ENCODE measurements at regions not wholly inside any gene's neighbourhood (a gene's known extent, or its start where the extent isn't known, plus 50 kb on each side); places are given as distances from the start of the nearest gene placed in this dataset.

- DNase-seq (ENCODE audit: low read depth) = no peak
Observed at GRCh38 chr7:96484845-96485244, 162.9 kb upstream of the SLC25A13 start.

DNA sequence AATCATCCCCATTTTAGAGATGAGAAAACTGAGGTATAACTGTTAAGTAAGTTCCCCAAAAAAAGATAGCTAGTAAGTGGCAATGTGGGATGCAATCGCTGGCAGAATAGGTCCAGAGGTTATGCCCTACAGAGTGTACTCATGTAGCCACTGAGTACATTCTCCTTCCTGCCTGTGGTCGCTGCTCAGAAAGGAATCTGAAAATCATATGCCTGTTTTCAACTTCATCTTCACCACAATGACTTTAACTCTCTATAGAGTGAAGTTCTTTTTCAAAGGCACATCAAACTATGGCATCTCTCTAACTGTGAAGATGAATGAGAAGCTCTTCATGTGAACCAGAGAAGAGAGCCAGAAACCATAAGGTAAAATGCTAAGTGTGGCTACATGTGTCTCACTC lies 162.2 kb upstream of the SLC25A13 start:
- no peak for DNase-seq (ENCODE audit: low read depth)

DNA sequence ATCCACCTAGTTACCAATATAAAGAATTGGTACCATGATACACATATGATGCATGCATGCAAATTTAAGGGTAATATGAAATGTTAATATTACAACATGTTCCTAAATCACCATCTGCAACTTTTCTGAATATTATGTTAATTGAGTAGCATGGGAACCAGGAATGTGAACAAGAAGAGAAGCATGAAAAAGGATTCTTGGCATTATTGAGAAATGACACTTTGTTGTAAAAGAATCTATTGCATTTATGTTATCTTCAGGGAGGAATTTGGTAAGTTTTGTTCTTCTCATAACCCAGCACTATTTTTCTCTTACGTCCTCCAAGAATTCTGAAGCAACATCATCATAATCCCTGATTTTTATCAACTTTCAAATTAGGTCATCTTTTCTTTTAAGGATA lies 159.9 kb upstream of the SLC25A13 start:
- DNase-seq (ENCODE audit: low read depth) = no peak

GRCh38 chr7:96479015-96479645 lies 157.2 kb upstream of the SLC25A13 start:
- no peak for DNase-seq (ENCODE audit: low read depth)

DNA sequence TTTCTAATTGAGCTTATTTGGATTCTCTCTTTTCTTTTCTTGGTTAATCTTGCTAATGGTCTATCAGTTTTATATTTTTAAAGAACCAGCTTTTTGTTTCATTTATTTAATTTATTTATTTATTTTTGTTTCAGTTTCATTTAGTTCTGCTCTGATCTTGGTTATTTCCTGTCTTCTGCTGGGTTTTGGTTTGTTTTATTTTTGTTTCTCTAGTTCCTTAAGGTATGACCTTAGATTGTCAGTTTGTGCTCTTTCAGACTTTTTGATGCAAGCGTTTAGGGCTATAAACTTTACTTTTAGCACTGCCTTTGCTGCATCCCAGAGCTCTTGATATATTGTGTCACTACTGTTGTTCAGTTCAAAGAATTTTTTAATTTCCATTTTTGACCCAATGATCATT lies 149.7 kb upstream of the SLC25A13 start:
- DNase-seq (ENCODE audit: low read depth) = no peak

DNA sequence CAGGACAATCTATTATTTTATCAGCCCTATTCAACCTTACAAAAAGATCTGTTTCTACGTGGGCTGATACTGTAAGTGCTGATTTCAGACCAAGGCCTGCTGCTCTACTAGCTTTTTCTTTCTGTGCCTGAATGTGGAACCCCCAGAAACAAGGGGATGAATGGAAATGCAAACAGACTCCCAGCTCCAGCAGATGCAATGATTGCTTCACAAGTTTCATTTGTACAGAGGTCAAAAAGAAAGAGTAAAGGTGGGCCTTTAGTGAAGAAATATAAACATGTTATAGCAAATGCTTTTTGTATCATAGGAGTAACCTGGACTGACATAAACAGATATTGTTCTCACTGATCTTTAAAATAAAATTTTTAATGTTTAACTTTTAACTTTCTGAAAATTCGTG lies 130.2 kb upstream of the SLC25A13 start:
- no peak for DNase-seq (ENCODE audit: low read depth)

DNA sequence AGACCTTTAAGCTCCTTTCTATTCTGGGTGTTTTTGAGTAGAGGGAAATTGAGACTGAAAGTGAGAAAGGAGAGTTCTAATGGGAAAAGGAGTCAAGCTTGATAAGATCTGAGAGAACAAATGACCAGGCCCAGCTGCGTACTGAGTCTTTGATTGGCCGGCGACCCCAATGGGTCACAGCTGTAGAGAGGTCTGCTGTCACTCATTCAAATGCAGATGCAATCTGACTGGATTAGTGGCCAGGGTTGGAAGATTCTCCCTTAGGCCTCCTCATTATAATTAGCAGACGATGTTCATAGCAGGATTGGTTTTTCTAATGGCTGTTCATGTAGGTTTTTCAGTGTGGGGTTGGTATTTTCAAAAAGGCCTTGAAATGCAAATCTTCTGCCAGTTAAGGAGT lies 127.2 kb upstream of the SLC25A13 start:
- DNase-seq (ENCODE audit: low read depth) = no peak

- no peak for DNase-seq (ENCODE audit: low read depth)
Observed at GRCh38 chr7:96447109-96447645, 125.3 kb upstream of the SLC25A13 start.

GRCh38 chr7:96441436-96442084 lies 119.7 kb upstream of the SLC25A13 start:
- DNase-seq (ENCODE audit: low read depth) = no peak

- DNase-seq (ENCODE audit: low read depth) = no peak
Observed at GRCh38 chr7:96440328-96440727, 118.4 kb upstream of the SLC25A13 start.

DNA sequence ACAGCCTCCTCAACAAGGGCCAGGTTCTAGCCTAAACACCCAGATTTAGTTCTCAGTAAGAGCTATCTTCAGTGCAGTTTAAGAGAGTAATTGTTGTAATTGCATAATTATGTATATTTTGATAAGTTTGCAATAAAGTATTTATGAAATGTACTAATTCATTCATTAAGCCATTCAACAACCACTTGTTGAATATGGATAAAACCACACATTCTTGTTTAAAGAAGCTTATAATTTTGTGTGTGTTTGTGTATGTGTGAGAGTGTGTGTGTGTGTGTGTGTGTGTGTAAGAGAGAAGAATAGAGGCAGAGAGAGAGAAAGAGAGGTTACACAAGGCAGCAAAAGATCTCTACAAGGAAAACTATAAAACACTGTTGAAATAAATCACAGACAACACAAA lies 115.0 kb upstream of the SLC25A13 start:
- DNase-seq (ENCODE audit: low read depth) = no peak

- no peak for DNase-seq (ENCODE audit: low read depth)
Observed at GRCh38 chr7:96430356-96430755, 108.5 kb upstream of the SLC25A13 start.

DNA sequence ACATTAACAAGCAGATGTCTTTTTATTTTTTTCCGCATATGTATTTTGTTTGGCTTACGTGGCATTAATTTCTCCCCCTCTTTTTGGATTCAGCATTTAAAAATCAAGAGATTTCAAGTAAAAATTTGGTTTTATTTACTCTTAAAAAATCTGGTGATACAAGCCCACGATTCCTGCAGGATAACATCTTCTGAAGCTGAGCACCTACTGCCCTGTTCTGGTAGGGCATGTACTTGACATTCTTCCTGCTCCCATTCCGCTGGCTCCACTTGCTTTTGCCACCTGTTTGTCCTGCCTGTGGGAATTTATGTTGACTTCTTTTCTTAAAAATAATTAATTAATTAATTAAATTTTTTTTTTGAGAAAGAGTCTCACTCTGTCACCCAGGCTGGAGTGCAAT lies 105.2 kb upstream of the SLC25A13 start:
- DNase-seq (ENCODE audit: low read depth) = no peak

- no peak for DNase-seq (ENCODE audit: low read depth)
Observed at GRCh38 chr7:96426685-96427084, 104.8 kb upstream of the SLC25A13 start.

- DNase-seq (ENCODE audit: low read depth) = no peak
Observed at GRCh38 chr7:96426027-96426426, 104.1 kb upstream of the SLC25A13 start.

DNA sequence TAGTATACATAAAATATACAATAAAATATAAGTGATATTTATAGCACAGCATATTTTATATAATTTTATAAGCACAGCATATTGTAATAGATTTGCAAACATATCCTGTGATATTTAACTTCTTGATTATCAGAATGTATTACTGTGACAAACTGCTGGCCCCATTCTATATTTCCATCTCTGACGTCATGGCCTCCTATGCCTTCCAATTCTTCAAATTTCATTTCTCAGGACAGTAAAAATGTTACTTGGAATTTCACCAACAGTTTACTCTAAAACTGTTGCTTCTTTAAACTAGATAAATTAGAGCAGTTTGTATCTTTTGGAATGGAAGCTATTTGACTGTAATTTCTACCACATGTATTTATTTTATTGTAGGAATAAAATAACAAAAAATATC lies 102.5 kb upstream of the SLC25A13 start:
- DNase-seq (ENCODE audit: low read depth) = no peak

GRCh38 chr7:96422388-96422787 lies 100.5 kb upstream of the SLC25A13 start:
- DNase-seq (ENCODE audit: low read depth) = no peak

GRCh38 chr7:96418581-96418980 lies 96.7 kb upstream of the SLC25A13 start:
- no peak for DNase-seq (ENCODE audit: low read depth)

DNA sequence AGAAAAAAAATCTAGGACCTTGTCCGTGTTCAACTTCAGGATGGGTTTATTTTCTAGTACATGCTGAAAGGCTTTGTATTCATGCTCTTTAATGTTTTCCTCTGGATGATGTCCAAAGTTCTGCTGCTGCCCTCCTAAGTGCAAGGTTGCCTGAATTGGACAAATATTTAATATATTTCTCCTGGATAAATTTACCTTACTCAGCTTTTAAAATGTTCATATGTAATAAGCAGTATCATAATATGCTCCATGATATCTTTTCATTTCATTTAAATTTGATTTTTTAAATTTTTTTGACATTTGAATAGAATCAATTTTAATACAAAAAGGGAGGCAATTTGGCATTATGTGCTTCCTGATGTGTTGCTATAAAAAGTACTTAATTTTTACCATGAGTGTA lies 95.9 kb upstream of the SLC25A13 start:
- DNase-seq (ENCODE audit: low read depth) = no peak

GRCh38 chr7:96416599-96416998 lies 94.7 kb upstream of the SLC25A13 start:
- no peak for DNase-seq (ENCODE audit: low read depth)

DNA sequence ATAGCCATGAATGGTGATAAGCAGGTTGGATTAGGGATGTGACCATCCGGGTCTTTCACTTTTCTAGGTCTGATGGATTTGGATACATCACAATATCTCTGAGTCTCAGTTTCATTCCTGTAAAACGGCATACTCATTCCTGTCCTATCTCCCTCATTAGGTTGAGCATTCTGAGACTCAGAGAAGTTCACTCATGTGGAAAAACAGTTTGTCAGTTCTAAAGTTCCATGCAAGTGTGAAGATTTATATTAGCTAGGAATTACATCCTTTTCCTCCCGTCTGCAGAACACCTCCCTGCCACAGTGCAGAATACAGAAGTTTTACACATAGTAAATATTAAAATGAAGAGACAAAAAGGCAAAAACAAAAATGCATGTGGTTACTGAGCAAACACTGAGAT lies 94.2 kb upstream of the SLC25A13 start:
- no peak for DNase-seq (ENCODE audit: low read depth)

DNA sequence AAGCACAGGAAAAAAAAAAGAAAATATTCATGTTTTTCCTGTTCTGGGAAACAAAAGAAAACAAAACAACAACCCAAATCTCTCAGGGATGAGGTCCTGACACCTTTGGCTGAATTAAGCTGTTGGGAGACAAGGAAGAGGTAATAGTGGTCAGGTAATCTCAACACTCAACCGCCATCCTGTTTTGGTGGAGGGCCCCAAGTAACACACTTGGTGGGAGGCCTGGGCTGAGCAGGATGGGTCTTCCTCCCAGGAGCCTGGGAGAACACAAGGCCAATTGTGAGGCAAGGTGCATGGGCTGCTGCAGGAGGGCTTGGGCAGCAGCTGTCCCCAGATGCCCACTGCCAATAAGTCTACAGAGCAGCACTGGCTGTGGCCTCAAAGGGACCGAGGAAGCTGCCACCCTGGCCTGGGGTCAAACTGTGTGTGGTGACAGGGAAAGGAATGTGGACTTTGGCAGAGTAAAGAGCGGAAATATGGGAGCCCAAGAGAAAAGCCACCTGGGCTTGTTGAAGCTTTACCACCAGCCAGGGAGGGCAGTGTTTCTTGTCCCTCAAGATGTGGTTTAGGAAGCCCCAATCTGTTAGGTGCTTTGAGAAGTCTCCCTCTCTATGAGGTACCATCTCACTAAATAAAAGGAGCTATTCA lies 93.5 kb upstream of the SLC25A13 start:
- no peak for DNase-seq (ENCODE audit: low read depth)

- peak; percentile 6 for DNase-seq (ENCODE audit: low read depth)
Observed at GRCh38 chr7:96414931-96415292, 93.0 kb upstream of the SLC25A13 start.

All from activated T-cell treated with anti-CD3 and anti-CD28 coated beads for 24 hours (primary cell).